ENCODE measurements at regions not wholly inside any gene's neighbourhood (a gene's known extent, or its start where the extent isn't known, plus 50 kb on each side); places are given as distances from the start of the nearest gene placed in this dataset.
A peak's percentile ranks its signal among the peaks of the same experiment; 100 is the strongest.
"Not testable (repeated sequence)": the region's sequence is repeated elsewhere in the genome, so short reads cannot be mapped to it uniquely, and the experiment has no call there.

- FAIRE-seq, result no peak
Measured at GRCh38 chr1:91148641-91149069, 126.8 kb upstream of the ZNF644 start.

GRCh38 chr1:91141858-91142257 lies 120.0 kb upstream of the ZNF644 start:
- no peak for FAIRE-seq

GRCh38 chr1:91138959-91139358 lies 117.1 kb upstream of the ZNF644 start:
- no peak for FAIRE-seq

- no peak for FAIRE-seq
Measured at GRCh38 chr1:91137173-91137852, 115.5 kb upstream of the ZNF644 start.

GRCh38 chr1:91135799-91136198 lies 114.0 kb upstream of the ZNF644 start:
- no peak for FAIRE-seq

GRCh38 chr1:91133248-91133647 lies 111.4 kb upstream of the ZNF644 start:
- FAIRE-seq, result peak; percentile 51

GRCh38 chr1:91130256-91130985 lies 108.6 kb upstream of the ZNF644 start:
- FAIRE-seq, result no peak

GRCh38 chr1:91129458-91129857 lies 107.6 kb upstream of the ZNF644 start:
- no peak for FAIRE-seq

GRCh38 chr1:91129017-91129416 lies 107.2 kb upstream of the ZNF644 start:
- FAIRE-seq, result no peak

- FAIRE-seq, result no peak
Measured at GRCh38 chr1:91124989-91125417, 103.2 kb upstream of the ZNF644 start.

GRCh38 chr1:91124290-91124985 lies 102.6 kb upstream of the ZNF644 start:
- no peak for FAIRE-seq

- FAIRE-seq, result no peak
Measured at GRCh38 chr1:91123773-91124172, 101.9 kb upstream of the ZNF644 start.

GRCh38 chr1:91123319-91123718 lies 101.5 kb upstream of the ZNF644 start:
- no peak for FAIRE-seq

GRCh38 chr1:91122106-91122717 lies 100.4 kb upstream of the ZNF644 start:
- no peak for FAIRE-seq

GRCh38 chr1:91121366-91121765 lies 99.5 kb upstream of the ZNF644 start:
- no peak for FAIRE-seq

GRCh38 chr1:91120936-91121335 lies 99.1 kb upstream of the ZNF644 start:
- no peak for FAIRE-seq

GRCh38 chr1:91120421-91120820 lies 98.6 kb upstream of the ZNF644 start:
- no peak for FAIRE-seq

GRCh38 chr1:91104712-91105111 lies 82.9 kb upstream of the ZNF644 start:
- no peak for FAIRE-seq

- FAIRE-seq, result no peak
Measured at GRCh38 chr1:91101328-91101727, 79.5 kb upstream of the ZNF644 start.

- FAIRE-seq, result no peak
Measured at GRCh38 chr1:91099746-91100621, 78.1 kb upstream of the ZNF644 start.

GRCh38 chr1:91098299-91098906 lies 76.6 kb upstream of the ZNF644 start:
- FAIRE-seq, result no peak

GRCh38 chr1:91095321-91095720 lies 73.5 kb upstream of the ZNF644 start:
- FAIRE-seq, result not testable (repeated sequence)
